HEK293T (cell line): ENCODE measurements at regions not wholly inside any gene's neighbourhood (a gene's known extent, or its start where the extent isn't known, plus 50 kb on each side); places are given as distances from the start of the nearest gene placed in this dataset.

ENCODE experiments used
- CTCF ChIA-PET: fragments of 350-600 bp; formaldehyde crosslinking; extraction: SDS; loops from one replicate; lab custom pipeline; 2021; ENCODE audit warnings: antibody characterized with exemption, inconsistent platforms; lab: Yijun Ruan, JAX
- POLR2A ChIA-PET: fragments of 350-600 bp; formaldehyde crosslinking; extraction: SDS; loops from one replicate; lab custom pipeline; 2020; ENCODE audit warnings: antibody characterized with exemption, inconsistent platforms; lab: Yijun Ruan, JAX
- DNase-seq: peaks from one replicate; pipeline ENCODE4 v3.0.0; 2012; ENCODE audit warnings: mixed read lengths; ENCODE audit errors: extremely low spot score
- ARNT ChIP-seq: fragments of 450-650 bp; IDR thresholded peaks from 2 replicates; pipeline ENCODE4 v1.6.1; 2017; ENCODE audit warnings: mild to moderate bottlenecking
- BHLHE40 ChIP-seq: fragments of 450-650 bp; IDR thresholded peaks from 2 replicates; pipeline ENCODE4 v1.6.1; 2016; ENCODE audit warnings: mild to moderate bottlenecking, moderate library complexity, borderline replicate concordance
- CTBP1 ChIP-seq: fragments of 450-650 bp; IDR thresholded peaks from 2 replicates; pipeline ENCODE4 v1.6.1; 2016; ENCODE audit warnings: borderline replicate concordance
- ELF4 ChIP-seq: fragments of 450-650 bp; IDR thresholded peaks from 2 replicates; pipeline ENCODE4 v1.6.1; 2017; ENCODE audit warnings: antibody characterized with exemption
- FOXA1 ChIP-seq: fragments of 450-650 bp; IDR thresholded peaks from 2 replicates; pipeline ENCODE4 v1.6.1; 2016; ENCODE audit warnings: mild to moderate bottlenecking
- FOXK2 ChIP-seq: fragments of 450-650 bp; IDR thresholded peaks from 2 replicates; pipeline ENCODE4 v1.6.1; 2016; ENCODE audit warnings: mild to moderate bottlenecking
- FOXM1 ChIP-seq: fragments of 450-650 bp; IDR thresholded peaks from 2 replicates; pipeline ENCODE4 v1.6.1; 2017; ENCODE audit warnings: mild to moderate bottlenecking, borderline replicate concordance
- HDGF ChIP-seq: fragments of 450-650 bp; IDR thresholded peaks from 2 replicates; pipeline ENCODE4 v1.6.1; 2017; ENCODE audit warnings: antibody characterized with exemption, borderline replicate concordance
- L3MBTL2 ChIP-seq: fragments of 450-650 bp; conservative IDR thresholded peaks from 2 replicates; pipeline ENCODE4 v1.6.1; 2016; ENCODE audit warnings: mild to moderate bottlenecking
- LEF1 ChIP-seq: fragments of 450-650 bp; IDR thresholded peaks from 2 replicates; pipeline ENCODE4 v1.6.1; 2017; ENCODE audit warnings: mild to moderate bottlenecking, borderline replicate concordance
- NFRKB ChIP-seq: fragments of 450-650 bp; IDR thresholded peaks from 2 replicates; pipeline ENCODE4 v1.6.1; 2016; ENCODE audit warnings: mild to moderate bottlenecking, moderate library complexity
- PKNOX1 ChIP-seq: fragments of 450-650 bp; IDR thresholded peaks from 2 replicates; pipeline ENCODE4 v1.6.1; 2016
- SP1 ChIP-seq: fragments of 450-650 bp; IDR thresholded peaks from 2 replicates; pipeline ENCODE4 v1.6.1; 2017
- SUZ12 ChIP-seq: fragments of 450-650 bp; IDR thresholded peaks from 2 replicates; pipeline ENCODE4 v1.6.1; 2016; ENCODE audit warnings: mild to moderate bottlenecking
- TARDBP ChIP-seq: fragments of 450-650 bp; IDR thresholded peaks from 2 replicates; pipeline ENCODE4 v1.6.1; 2016
- ZNF384 ChIP-seq: fragments of 450-650 bp; IDR thresholded peaks from 2 replicates; pipeline ENCODE4 v1.6.1; 2016

- DNase-seq: no peak
- CTCF ChIA-PET: no interaction called here
- POLR2A ChIA-PET: no interaction called here
- no peak for TF ChIP-seq FOXM1
Measured at GRCh38 chr18:64416990-64417389, 268.1 kb upstream of the LINC00305 start.

GRCh38 chr18:64415218-64415617 lies 266.3 kb upstream of the LINC00305 start:
- no peak for TF ChIP-seq ARNT
- ChIA-PET POLR2A (no interaction called here), CTCF (no interaction called here)
- no peak for DNase-seq

- TF ChIP-seq ELF4 (no peak), HDGF (no peak), BHLHE40 (no peak), LEF1 (no peak), FOXA1 (no peak), ARNT (no peak), FOXK2 (no peak), CTBP1 (no peak), NFRKB (no peak), PKNOX1 (no peak), ZNF384 (no peak), TARDBP (no peak), SUZ12 (no peak), FOXM1 (no peak), SP1 (no peak), L3MBTL2 (no peak)
- ChIA-PET CTCF (interaction anchor here (1.6 kb wide), 1 partner anchor 373 kb away, joined by 7 read pairs; no protein-coding TSS in a partner anchor), POLR2A (no interaction called here)
- DNase-seq: no peak
Measured at GRCh38 chr18:64410685-64411084, 261.8 kb upstream of the LINC00305 start.

GRCh38 chr18:64409511-64409910 lies 260.6 kb upstream of the LINC00305 start:
- DNase-seq: peak; percentile 3
- TF ChIP-seq FOXK2: no peak
- no peak for TF ChIP-seq NFRKB
- no peak for TF ChIP-seq LEF1
- TF ChIP-seq SP1: no peak
- no peak for TF ChIP-seq SUZ12
- TF ChIP-seq CTBP1: no peak
- no peak for TF ChIP-seq ELF4
- no peak for TF ChIP-seq BHLHE40
- TF ChIP-seq TARDBP: no peak
- no peak for TF ChIP-seq FOXA1
- no peak for TF ChIP-seq ARNT
- no peak for TF ChIP-seq ZNF384
- no peak for TF ChIP-seq PKNOX1
- ChIA-PET CTCF (interaction anchor here (0.6 to 0.7 kb wide), 4 partner anchors 133 to 1105 kb away, joined by 3 to 6 read pairs (median 4); no protein-coding TSS in a partner anchor), POLR2A (no interaction called here)

- CTCF ChIA-PET: no interaction called here
Measured at GRCh38 chr18:64407606-64408005, 258.7 kb upstream of the LINC00305 start.

GRCh38 chr18:64405161-64405560 lies 256.3 kb upstream of the LINC00305 start:
- no peak for TF ChIP-seq ELF4
- TF ChIP-seq TARDBP: no peak
- no peak for TF ChIP-seq ARNT
- TF ChIP-seq FOXA1: no peak
- TF ChIP-seq CTBP1: no peak
- no peak for TF ChIP-seq PKNOX1
- no peak for TF ChIP-seq LEF1
- no peak for DNase-seq
- CTCF ChIA-PET: no interaction called here
- POLR2A ChIA-PET: no interaction called here

More at GRCh38 chr18:64407606-64408005, 258.7 kb upstream of the LINC00305 start:
- TF ChIP-seq NFRKB: no peak
- TF ChIP-seq TARDBP: no peak
- no peak for TF ChIP-seq L3MBTL2
- no peak for TF ChIP-seq SUZ12
- TF ChIP-seq FOXK2: no peak
- no peak for TF ChIP-seq SP1
- no peak for TF ChIP-seq PKNOX1
- no peak for TF ChIP-seq HDGF
- TF ChIP-seq LEF1: no peak
- no peak for TF ChIP-seq ARNT
- no peak for TF ChIP-seq BHLHE40
- no peak for TF ChIP-seq CTBP1
- DNase-seq: no peak
- POLR2A ChIA-PET: no interaction called here
